ENCODE measurements at regions not wholly inside any gene's neighbourhood (a gene's known extent, or its start where the extent isn't known, plus 50 kb on each side); places are given as distances from the start of the nearest gene placed in this dataset.

GRCh38 chr11:129313541-129314297, 61.9 kb upstream of the BARX2 start:
- TF ChIP-seq, protein P1, sequence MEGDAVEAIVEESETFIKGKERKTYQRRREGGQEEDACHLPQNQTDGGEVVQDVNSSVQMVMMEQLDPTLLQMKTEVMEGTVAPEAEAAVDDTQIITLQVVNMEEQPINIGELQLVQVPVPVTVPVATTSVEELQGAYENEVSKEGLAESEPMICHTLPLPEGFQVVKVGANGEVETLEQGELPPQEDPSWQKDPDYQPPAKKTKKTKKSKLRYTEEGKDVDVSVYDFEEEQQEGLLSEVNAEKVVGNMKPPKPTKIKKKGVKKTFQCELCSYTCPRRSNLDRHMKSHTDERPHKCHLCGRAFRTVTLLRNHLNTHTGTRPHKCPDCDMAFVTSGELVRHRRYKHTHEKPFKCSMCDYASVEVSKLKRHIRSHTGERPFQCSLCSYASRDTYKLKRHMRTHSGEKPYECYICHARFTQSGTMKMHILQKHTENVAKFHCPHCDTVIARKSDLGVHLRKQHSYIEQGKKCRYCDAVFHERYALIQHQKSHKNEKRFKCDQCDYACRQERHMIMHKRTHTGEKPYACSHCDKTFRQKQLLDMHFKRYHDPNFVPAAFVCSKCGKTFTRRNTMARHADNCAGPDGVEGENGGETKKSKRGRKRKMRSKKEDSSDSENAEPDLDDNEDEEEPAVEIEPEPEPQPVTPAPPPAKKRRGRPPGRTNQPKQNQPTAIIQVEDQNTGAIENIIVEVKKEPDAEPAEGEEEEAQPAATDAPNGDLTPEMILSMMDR (IDR thresholded peaks at IDR 0.05; ENCODE audit: low read depth, low read length) = no peak
- Histone ChIP-seq H3K9me3 (ENCODE audit: severe bottlenecking) (peaks cover 5% of the 10 kb centered on the region), H3K4me3 (ENCODE audit: low read depth, low read length) (peak overlapping the region; percentile 39; the same call in 1 of the 2 replicates), H3K27ac (no peak overlapping the region), H3K36me3 (no peaks in the 10 kb centered on the region), H3K27me3 (ENCODE audit: insufficient read depth, low read depth, severe bottlenecking) (no peaks in the 10 kb centered on the region)
- DNase-seq = no peak

DNA sequence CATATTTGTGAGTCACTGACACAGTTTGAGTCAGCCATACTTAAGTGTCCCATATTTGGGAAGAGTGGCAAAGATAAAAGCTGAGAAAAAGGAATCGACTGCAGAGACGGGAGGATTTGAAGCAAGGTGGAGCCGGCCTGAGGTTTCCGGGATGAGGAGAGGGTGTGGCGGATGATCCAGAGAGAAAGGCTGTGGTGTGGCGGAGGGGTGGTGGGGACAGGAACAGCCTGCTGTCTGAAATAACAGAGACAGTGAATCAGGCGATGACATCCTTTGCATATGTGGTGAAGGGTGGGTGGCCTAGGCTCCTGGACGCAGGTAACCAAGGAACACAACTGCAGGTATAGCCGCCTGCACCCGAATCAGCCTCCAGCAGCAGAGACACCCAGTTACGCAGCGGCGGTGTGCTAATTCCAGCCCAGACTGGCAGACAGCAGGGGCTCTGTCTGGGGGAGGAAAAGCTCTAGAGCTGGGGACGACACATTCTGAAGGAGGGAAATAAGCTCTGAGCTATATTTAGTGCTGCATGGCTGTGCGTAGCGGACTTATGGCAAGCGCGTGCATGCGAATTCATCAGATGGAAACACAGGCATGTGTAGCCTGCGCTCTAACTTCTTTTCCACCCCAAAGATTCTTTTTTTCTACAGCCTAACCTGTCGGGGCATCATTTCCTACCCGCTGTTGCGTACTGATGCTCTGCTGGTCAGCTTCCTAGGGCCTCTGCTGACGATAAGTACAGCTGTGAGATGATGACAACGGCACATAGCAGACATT, 62.7 kb upstream of the BARX2 start:
- H3K27me3 ChIP-seq (ENCODE audit: insufficient read depth, low read depth, severe bottlenecking) = no peaks in the 10 kb centered on the region
- no peaks in the 10 kb centered on the region for H3K36me3 ChIP-seq
- H3K4me3 ChIP-seq (ENCODE audit: low read depth, low read length) = peak overlapping the region; percentile 39
- TF ChIP-seq, protein P1 (IDR thresholded peaks at IDR 0.05; ENCODE audit: low read depth, low read length) = no peak
- H3K9me3 ChIP-seq (ENCODE audit: severe bottlenecking) = peaks cover 5% of the 10 kb centered on the region
- peak; percentile 74 for DNase-seq
- no peak overlapping the region for H3K27ac ChIP-seq

- no peak for DNase-seq
These were observed 67.3 kb upstream of the BARX2 start for GRCh38 chr11:129308241-129308865.

GRCh38 chr11:129307162-129307561, 68.5 kb upstream of the BARX2 start:
- Histone ChIP-seq H3K27me3 (ENCODE audit: insufficient read depth, low read depth, severe bottlenecking) (no peaks in the 10 kb centered on the region), H3K4me3 (ENCODE audit: low read depth, low read length) (no peak overlapping the region), H3K36me3 (no peaks in the 10 kb centered on the region), H3K9me3 (ENCODE audit: severe bottlenecking) (peaks cover 5% of the 10 kb centered on the region), H3K27ac (no peak overlapping the region)
- TF ChIP-seq, protein P1 (IDR thresholded peaks at IDR 0.05; ENCODE audit: low read depth, low read length) = no peak
- DNase-seq = no peak

More at GRCh38 chr11:129308241-129308865, 67.3 kb upstream of the BARX2 start:
- H3K27me3 ChIP-seq (ENCODE audit: insufficient read depth, low read depth, severe bottlenecking) = no peaks in the 10 kb centered on the region
- H3K9me3 ChIP-seq (ENCODE audit: severe bottlenecking) = peaks cover 5% of the 10 kb centered on the region
- H3K4me3 ChIP-seq (ENCODE audit: low read depth, low read length) = no peak overlapping the region
- TF ChIP-seq, protein P1 (IDR thresholded peaks at IDR 0.05; ENCODE audit: low read depth, low read length) = no peak
- no peak overlapping the region for H3K27ac ChIP-seq
- no peaks in the 10 kb centered on the region for H3K36me3 ChIP-seq

GRCh38 chr11:129302386-129303101, 73.1 kb upstream of the BARX2 start:
- TF ChIP-seq, protein P1 (IDR thresholded peaks at IDR 0.05; ENCODE audit: low read depth, low read length) = no peak
- no peak for DNase-seq
- no peak overlapping the region for H3K4me3 ChIP-seq (ENCODE audit: low read depth, low read length)
- H3K9me3 ChIP-seq (ENCODE audit: severe bottlenecking) = no peaks in the 10 kb centered on the region
- H3K27me3 ChIP-seq (ENCODE audit: insufficient read depth, low read depth, severe bottlenecking) = no peaks in the 10 kb centered on the region
- no peak overlapping the region for H3K27ac ChIP-seq
- H3K36me3 ChIP-seq = no peaks in the 10 kb centered on the region

Measured in WERI-Rb-1 (cell line).